ENCODE measurements at regions not wholly inside any gene's neighbourhood (a gene's known extent, or its start where the extent isn't known, plus 50 kb on each side); places are given as distances from the start of the nearest gene placed in this dataset.
A peak's percentile ranks its signal among the peaks of the same experiment; 100 is the strongest.

DNA sequence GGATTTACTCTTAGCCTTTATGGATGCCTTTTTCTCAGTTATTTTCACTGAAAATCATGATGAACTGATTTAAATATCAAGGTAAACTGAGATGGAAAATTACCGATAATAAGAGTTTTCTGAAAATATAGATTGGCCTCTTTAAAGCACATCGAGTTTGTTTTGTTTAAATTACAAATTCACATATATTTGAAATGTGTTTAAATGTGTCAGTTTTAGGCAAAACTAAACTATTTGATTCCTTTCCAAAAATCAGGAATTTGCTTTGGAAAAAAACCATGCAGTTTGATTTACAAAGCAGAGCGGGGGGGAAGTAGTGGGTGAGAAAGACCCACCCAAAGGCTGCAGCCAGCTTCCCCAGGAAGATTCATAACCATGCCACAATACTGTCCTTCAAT is 52.0 kb upstream of the EML4 start:
- no peak for TF ChIP-seq EP300 (IDR thresholded peaks at IDR 0.05; ENCODE audit: low read depth)
- TF ChIP-seq, protein P1, sequence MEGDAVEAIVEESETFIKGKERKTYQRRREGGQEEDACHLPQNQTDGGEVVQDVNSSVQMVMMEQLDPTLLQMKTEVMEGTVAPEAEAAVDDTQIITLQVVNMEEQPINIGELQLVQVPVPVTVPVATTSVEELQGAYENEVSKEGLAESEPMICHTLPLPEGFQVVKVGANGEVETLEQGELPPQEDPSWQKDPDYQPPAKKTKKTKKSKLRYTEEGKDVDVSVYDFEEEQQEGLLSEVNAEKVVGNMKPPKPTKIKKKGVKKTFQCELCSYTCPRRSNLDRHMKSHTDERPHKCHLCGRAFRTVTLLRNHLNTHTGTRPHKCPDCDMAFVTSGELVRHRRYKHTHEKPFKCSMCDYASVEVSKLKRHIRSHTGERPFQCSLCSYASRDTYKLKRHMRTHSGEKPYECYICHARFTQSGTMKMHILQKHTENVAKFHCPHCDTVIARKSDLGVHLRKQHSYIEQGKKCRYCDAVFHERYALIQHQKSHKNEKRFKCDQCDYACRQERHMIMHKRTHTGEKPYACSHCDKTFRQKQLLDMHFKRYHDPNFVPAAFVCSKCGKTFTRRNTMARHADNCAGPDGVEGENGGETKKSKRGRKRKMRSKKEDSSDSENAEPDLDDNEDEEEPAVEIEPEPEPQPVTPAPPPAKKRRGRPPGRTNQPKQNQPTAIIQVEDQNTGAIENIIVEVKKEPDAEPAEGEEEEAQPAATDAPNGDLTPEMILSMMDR (IDR thresholded peaks at IDR 0.05) = no peak
- TF ChIP-seq POLR2A (IDR thresholded peaks at IDR 0.05) = no peak
- no peak for TF ChIP-seq POLR2AphosphoS5 (IDR thresholded peaks at IDR 0.05)
- 78 to 88% methylated on average over 3 of the region's 3 CpGs for WGBS, 2 donors (ENCODE audit: low coverage in 1 of 2)
- Histone ChIP-seq H3K27me3 (no peaks in the 10 kb centered on the region), H3K27ac (peak overlapping the region in 2 of 4 donors; percentile 19 to 51), H3K4me3 (no peak overlapping the region), H3K36me3 (no peaks in the 10 kb centered on the region), H3K4me1 (peaks cover 4 to 24% (median 19%) of the 10 kb centered on the region in 4 donors), H3K9me3 (no peaks in the 10 kb centered on the region)
- intact Hi-C loops (cut with DNase I; ENCODE audit: low total_unique reads) = no loop called here
- no peak for DNase-seq
- in situ Hi-C loops (cut with MboI; ENCODE audit: low pct_ligation_motif_present in 1 of 4, low pct_unique_long_range_greater_than_20kb in 1 of 4, low sequenced_read_pairs in 3 of 4) = loop anchor here in 1 of 4 donors (25.0 kb wide), 1 partner anchor 220 kb away; no protein-coding TSS in a partner anchor

DNA sequence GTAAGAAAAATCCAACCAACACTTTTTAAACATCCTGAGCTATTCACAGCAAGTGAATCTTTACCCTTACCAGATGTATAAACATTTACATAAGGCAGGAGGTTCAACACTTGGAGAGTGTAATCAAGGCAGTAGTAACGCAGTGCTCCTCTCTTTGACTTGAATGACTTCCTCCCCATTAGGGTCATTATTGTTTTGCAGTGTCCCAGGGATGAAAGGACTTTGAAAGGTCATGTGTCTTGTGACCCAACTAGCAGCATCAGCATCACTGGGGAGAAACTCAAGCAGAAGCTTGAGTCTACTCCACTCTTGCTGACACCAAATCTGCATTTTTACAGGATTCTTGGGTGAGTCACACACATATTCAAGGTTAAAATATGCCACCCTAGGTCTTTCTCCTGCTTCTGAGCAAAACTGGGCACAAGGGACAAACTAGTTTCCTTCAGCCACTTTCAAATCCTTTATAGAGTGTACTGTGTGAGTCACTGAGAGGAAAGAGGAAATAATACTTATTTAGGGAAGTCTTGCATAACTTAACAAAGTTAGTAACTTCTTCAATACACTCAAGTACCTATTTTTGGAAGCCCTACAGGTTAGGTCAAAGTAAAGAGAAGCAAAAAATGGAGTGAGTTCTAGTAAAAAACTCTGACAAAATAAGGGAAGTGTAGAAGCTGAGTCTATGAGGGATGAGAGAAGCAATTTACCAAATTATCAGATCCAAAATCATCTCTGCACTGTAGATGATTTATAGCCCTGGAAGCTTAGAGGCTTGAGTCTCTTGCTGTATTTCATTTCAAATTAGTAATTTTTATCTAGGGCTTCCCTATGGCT is 51.0 kb upstream of the EML4 start:
- Histone ChIP-seq H3K4me3 (no peak overlapping the region), H3K4me1 (peaks cover 4 to 24% (median 19%) of the 10 kb centered on the region in 4 donors), H3K27me3 (no peaks in the 10 kb centered on the region), H3K9me3 (no peaks in the 10 kb centered on the region), H3K27ac (peak overlapping the region; percentile 19 to 55 (median 44)), H3K36me3 (no peaks in the 10 kb centered on the region)
- 0 to 17% methylated on average over 1 of the region's 1 CpG for WGBS, 2 donors (ENCODE audit: low coverage in 1 of 2)
- intact Hi-C loops (cut with DNase I; ENCODE audit: low total_unique reads) = no loop called here
- TF ChIP-seq POLR2AphosphoS5 (IDR thresholded peaks at IDR 0.05) (peak in 1 of 3 donors; percentile 27), EP300 (IDR thresholded peaks at IDR 0.05; ENCODE audit: low read depth) (no peak)
- in situ Hi-C loops (cut with MboI; ENCODE audit: low pct_ligation_motif_present in 1 of 4, low pct_unique_long_range_greater_than_20kb in 1 of 4, low sequenced_read_pairs in 3 of 4) = loop anchor here in 1 of 4 donors (25.0 kb wide), 1 partner anchor 219 kb away; no protein-coding TSS in a partner anchor
- no peak for DNase-seq

DNA sequence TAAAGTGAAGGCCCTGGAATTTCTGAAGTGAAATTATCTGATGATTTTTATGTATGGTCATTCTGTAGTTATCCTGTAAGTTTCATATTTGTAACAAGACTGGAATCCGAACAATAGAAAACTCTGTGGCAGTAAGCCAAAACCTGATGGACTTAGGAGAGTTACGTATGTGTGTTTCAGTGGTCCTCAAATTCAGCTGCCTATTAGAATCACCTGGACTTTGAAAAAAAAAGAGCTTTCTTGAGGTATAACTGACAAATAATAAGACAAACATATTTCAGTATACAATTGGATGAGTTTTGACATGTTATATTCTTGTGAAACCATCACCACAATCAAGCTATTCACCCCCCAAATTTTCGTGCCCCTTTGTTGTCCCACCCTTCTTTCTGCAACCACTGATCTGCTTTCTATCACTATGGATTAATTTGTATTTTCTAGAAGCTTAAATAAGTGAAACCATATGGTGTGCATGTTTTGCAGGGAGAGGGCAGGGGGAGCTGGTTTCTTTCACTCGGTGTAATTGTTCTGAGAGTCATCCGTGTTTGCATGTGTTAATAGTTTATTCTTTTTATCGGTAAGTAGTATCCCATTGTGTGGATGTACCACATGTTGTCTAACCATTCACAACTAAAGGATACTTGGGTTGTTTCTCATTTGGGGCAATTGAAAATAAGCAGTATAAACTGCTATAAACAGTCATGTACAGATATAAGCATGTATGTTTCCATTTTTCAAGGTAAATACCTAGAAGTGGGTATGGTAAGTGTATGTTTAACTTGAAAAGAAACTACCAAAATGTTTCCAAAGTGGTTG is 50.2 kb upstream of the EML4 start:
- Histone ChIP-seq H3K9me3 (no peaks in the 10 kb centered on the region), H3K4me1 (peaks cover 4 to 24% (median 19%) of the 10 kb centered on the region in 4 donors), H3K36me3 (no peaks in the 10 kb centered on the region), H3K4me3 (no peak overlapping the region), H3K27me3 (no peaks in the 10 kb centered on the region), H3K27ac (peak overlapping the region; percentile 19 to 55 (median 44))
- in situ Hi-C loops (cut with MboI; ENCODE audit: low pct_ligation_motif_present in 1 of 4, low pct_unique_long_range_greater_than_20kb in 1 of 4, low sequenced_read_pairs in 3 of 4) (loop anchor here in 1 of 4 donors (25.0 kb wide), 1 partner anchor 218 kb away; no protein-coding TSS in a partner anchor), intact Hi-C loops (cut with DNase I; ENCODE audit: low total_unique reads) (no loop called here)
- DNase-seq = no peak
- TF ChIP-seq EP300 (IDR thresholded peaks at IDR 0.05; ENCODE audit: low read depth) (no peak), POLR2AphosphoS5 (IDR thresholded peaks at IDR 0.05) (no peak), POLR2A (IDR thresholded peaks at IDR 0.05) (no peak)
- TF ChIP-seq, protein P1 (IDR thresholded peaks at IDR 0.05) = no peak
- 66 to 71% methylated on average over 2 to 6 of the region's 6 CpGs for WGBS, 2 donors (ENCODE audit: low coverage in 1 of 2)

All from transverse colon (tissue), 4 donors.